ENCODE measurements at regions not wholly inside any gene's neighbourhood (a gene's known extent, or its start where the extent isn't known, plus 50 kb on each side); places are given as distances from the start of the nearest gene placed in this dataset.

DNA sequence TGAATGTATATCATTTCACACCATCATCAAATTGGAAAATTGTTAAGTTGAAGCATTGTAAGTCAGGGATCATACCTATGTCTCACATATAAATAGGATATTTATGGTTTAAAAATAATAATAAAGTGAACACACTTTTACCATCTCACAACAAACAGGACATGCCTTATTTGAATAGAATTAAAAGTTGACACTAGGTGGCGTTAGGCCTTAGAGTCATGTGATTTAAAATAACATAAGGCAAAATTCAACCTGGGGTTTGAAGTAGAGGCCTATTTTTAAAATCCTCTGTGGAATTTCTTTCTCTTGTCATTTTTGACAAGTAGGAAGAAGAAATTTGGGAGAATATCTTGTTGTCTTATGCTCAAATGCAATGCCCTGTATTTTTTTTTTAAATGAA lies 184.7 kb upstream of the PCDH15 start:
- TF ChIP-seq, protein P1, sequence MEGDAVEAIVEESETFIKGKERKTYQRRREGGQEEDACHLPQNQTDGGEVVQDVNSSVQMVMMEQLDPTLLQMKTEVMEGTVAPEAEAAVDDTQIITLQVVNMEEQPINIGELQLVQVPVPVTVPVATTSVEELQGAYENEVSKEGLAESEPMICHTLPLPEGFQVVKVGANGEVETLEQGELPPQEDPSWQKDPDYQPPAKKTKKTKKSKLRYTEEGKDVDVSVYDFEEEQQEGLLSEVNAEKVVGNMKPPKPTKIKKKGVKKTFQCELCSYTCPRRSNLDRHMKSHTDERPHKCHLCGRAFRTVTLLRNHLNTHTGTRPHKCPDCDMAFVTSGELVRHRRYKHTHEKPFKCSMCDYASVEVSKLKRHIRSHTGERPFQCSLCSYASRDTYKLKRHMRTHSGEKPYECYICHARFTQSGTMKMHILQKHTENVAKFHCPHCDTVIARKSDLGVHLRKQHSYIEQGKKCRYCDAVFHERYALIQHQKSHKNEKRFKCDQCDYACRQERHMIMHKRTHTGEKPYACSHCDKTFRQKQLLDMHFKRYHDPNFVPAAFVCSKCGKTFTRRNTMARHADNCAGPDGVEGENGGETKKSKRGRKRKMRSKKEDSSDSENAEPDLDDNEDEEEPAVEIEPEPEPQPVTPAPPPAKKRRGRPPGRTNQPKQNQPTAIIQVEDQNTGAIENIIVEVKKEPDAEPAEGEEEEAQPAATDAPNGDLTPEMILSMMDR (IDR thresholded peaks at IDR 0.05): peak; percentile 66
- TF ChIP-seq EZH2 (IDR thresholded peaks at IDR 0.05): no peak

Data from neural progenitor cell (in vitro differentiated cells).